IMR-90 (cell line): ENCODE measurements at regions not wholly inside any gene's neighbourhood (a gene's known extent, or its start where the extent isn't known, plus 50 kb on each side); places are given as distances from the start of the nearest gene placed in this dataset.

ENCODE experiments used
- CTCF ChIP-seq: conservative IDR thresholded peaks from 2 replicates; pipeline ENCODE4 v1.5.1; 2012; ENCODE audit warnings: mild to moderate bottlenecking, low read depth, low read length, improper control_type of control experiment
- MAFK ChIP-seq: IDR thresholded peaks from 2 replicates; pipeline ENCODE4 v1.6.1; 2012; ENCODE audit warnings: low read depth, low read length, improper control_type of control experiment
- POLR2A ChIP-seq: IDR thresholded peaks from 2 replicates; pipeline ENCODE4 v1.6.1; 2012; ENCODE audit warnings: mild to moderate bottlenecking, low read depth, low read length
- RAD21 ChIP-seq: IDR thresholded peaks from 2 replicates; pipeline ENCODE4 v1.6.1; 2012; ENCODE audit warnings: low read length, improper control_type of control experiment
- USF2 ChIP-seq: fragments of 150-350 bp; IDR thresholded peaks from 2 replicates; pipeline ENCODE4 v1.6.1; 2017; ENCODE audit warnings: mild to moderate bottlenecking, antibody characterized with exemption, low read length, low read depth

GRCh38 chr6:62740596-62740995 lies 454.6 kb upstream of the KHDRBS2 start:
- TF ChIP-seq CTCF (no peak), MAFK (no peak), USF2 (no peak), POLR2A (no peak), RAD21 (no peak)
